HG03139 (cell line): ENCODE measurements at regions not wholly inside any gene's neighbourhood (a gene's known extent, or its start where the extent isn't known, plus 50 kb on each side); places are given as distances from the start of the nearest gene placed in this dataset.
"Not testable (repeated sequence)": the region's sequence is repeated elsewhere in the genome, so short reads cannot be mapped to it uniquely, and the experiment has no call there.

Experiments
- ATAC-seq: cut with Tn5 transposase; IDR thresholded peaks from one replicate; pipeline ENCODE4 v1.9.1; 2021; ENCODE audit not compliant: unreplicated experiment

GRCh38 chr4:103499094-103499493 lies 220.7 kb downstream of the TACR3 start:
- no peak for ATAC-seq

- peak; percentile 82 for ATAC-seq
These were observed 221.4 kb downstream of the TACR3 start for GRCh38 chr4:103498161-103499070.

GRCh38 chr4:103497692-103498091 lies 222.1 kb downstream of the TACR3 start:
- peak; percentile 27 for ATAC-seq

- ATAC-seq, result no peak
These were observed 223.0 kb downstream of the TACR3 start for GRCh38 chr4:103496800-103497199.

GRCh38 chr4:103493450-103494159 lies 226.2 kb downstream of the TACR3 start:
- no peak for ATAC-seq

- not testable (repeated sequence) for ATAC-seq
These were observed 234.5 kb downstream of the TACR3 start for GRCh38 chr4:103485296-103485695.

GRCh38 chr4:103484521-103484920 lies 235.3 kb downstream of the TACR3 start:
- no peak for ATAC-seq

GRCh38 chr4:103482893-103483292 lies 236.9 kb downstream of the TACR3 start:
- no peak for ATAC-seq

GRCh38 chr4:103482471-103482870 lies 237.3 kb downstream of the TACR3 start:
- ATAC-seq, result no peak

GRCh38 chr4:103478734-103479133 lies 241.1 kb downstream of the TACR3 start:
- ATAC-seq, result no peak

GRCh38 chr4:103478210-103478609 lies 241.6 kb downstream of the TACR3 start:
- no peak for ATAC-seq

GRCh38 chr4:103457566-103457965 lies 259.4 kb upstream of the CENPE start:
- ATAC-seq, result no peak

- no peak for ATAC-seq
These were observed 253.2 kb upstream of the CENPE start for GRCh38 chr4:103451341-103451740.

GRCh38 chr4:103450693-103451092 lies 252.6 kb upstream of the CENPE start:
- ATAC-seq, result no peak

GRCh38 chr4:103449296-103450023 lies 251.3 kb upstream of the CENPE start:
- no peak for ATAC-seq

- no peak for ATAC-seq
These were observed 247.2 kb upstream of the CENPE start for GRCh38 chr4:103445377-103445776.

GRCh38 chr4:103443324-103443723 lies 245.2 kb upstream of the CENPE start:
- no peak for ATAC-seq

GRCh38 chr4:103429283-103429682 lies 231.1 kb upstream of the CENPE start:
- peak; percentile 82 for ATAC-seq

- ATAC-seq, result no peak
These were observed 227.3 kb upstream of the CENPE start for GRCh38 chr4:103425406-103425805.

- no peak for ATAC-seq
These were observed 226.7 kb upstream of the CENPE start for GRCh38 chr4:103424853-103425252.

- no peak for ATAC-seq
These were observed 225.1 kb upstream of the CENPE start for GRCh38 chr4:103423261-103423660.
